GM12878 (cell line): ENCODE measurements at regions not wholly inside any gene's neighbourhood (a gene's known extent, or its start where the extent isn't known, plus 50 kb on each side); places are given as distances from the start of the nearest gene placed in this dataset.
A peak's percentile ranks its signal among the peaks of the same experiment; 100 is the strongest.

ENCODE experiments used
- ATAC-seq: fragments of 200-7000 bp; cut with Tn5 transposase; 3 replicates; pipeline ENCODE4 v1.9.1; 2020; ENCODE audit warnings: mild to moderate bottlenecking, moderate library complexity
- BruUV-seq: library from RNA; stranded (reverse); fragments of 400-500 nt; replicated peaks from 2 replicates; lab custom pipeline; 2021; lab: Mats Ljungman, UMichigan
- CTCF ChIA-PET: fragments of 300-600 bp; sonication (Branson Sonifier 250); formaldehyde crosslinking; extraction: SDS; loops from one replicate; lab custom pipeline; 2021; ENCODE audit warnings: inconsistent platforms; lab: Yijun Ruan, JAX
- POLR2A ChIA-PET: fragments of 350-600 bp; formaldehyde crosslinking; extraction: SDS; loops from one replicate; lab custom pipeline; 2021; ENCODE audit warnings: inconsistent platforms; lab: Charles Lee
- RAD21 ChIA-PET: fragments of 300-600 bp; sonication (Branson Sonifier 250); formaldehyde crosslinking; loops from one replicate; lab custom pipeline; 2023; ENCODE audit warnings: antibody characterized with exemption; ENCODE audit not compliant: unreplicated experiment; lab: Charles Lee
- SMC1A ChIA-PET: fragments of 300-600 bp; sonication (Branson Sonifier 250); formaldehyde crosslinking; loops from one replicate; lab custom pipeline; 2023; ENCODE audit not compliant: unreplicated experiment, uncharacterized antibody; lab: Charles Lee
- DNase-seq: peaks from one replicate; pipeline ENCODE4 v3.0.0-alpha.2; 2011; ENCODE audit warnings: low read depth, low spot score
- FAIRE-seq: peaks from 3 replicates; lab custom pipeline; 2011; peaks lifted over from hg19 to GRCh38; lab: Jason Lieb, UNC
- H2AFZ ChIP-seq: 2 replicates; pipeline ENCODE4 v1.6.0; 2011; ENCODE audit warnings: low read depth, low read length, control low read depth; ENCODE audit not compliant: control insufficient read depth
- H3K27ac ChIP-seq: 2 replicates; pipeline ENCODE4 v1.5.1; 2011; ENCODE audit warnings: control low read depth; ENCODE audit not compliant: control insufficient read depth, insufficient read depth
- H3K27me3 ChIP-seq, 2 experiments: replicated peaks in 1 of 2; 2 replicates each; pipeline versions ENCODE4 v1.6.0 to v1.6.1; 2011; ENCODE audit warnings: low read length in 1 of 2; ENCODE audit not compliant: control insufficient read depth in 2 of 2, insufficient read depth in 2 of 2
- H3K36me3 ChIP-seq, 2 experiments: 2 replicates each; pipeline ENCODE4 v1.5.1; 2011; ENCODE audit warnings: low read length in 1 of 2; ENCODE audit not compliant: control insufficient read depth in 2 of 2, insufficient read depth in 2 of 2
- H3K4me1 ChIP-seq: 2 replicates; pipeline ENCODE4 v1.6.1; 2011; ENCODE audit warnings: mild to moderate bottlenecking, low read length, moderate library complexity, mixed read lengths; ENCODE audit not compliant: control insufficient read depth, insufficient read depth
- H3K4me2 ChIP-seq: 2 replicates; pipeline ENCODE4 v1.6.0; 2011; ENCODE audit warnings: control low read depth; ENCODE audit not compliant: control insufficient read depth, insufficient read depth
- H3K4me3 ChIP-seq: fragments of 200-600 bp; sonication (generic); 2 replicates; pipeline ENCODE4 v1.5.1; 2016
- H3K79me2 ChIP-seq: 2 replicates; pipeline ENCODE4 v1.6.0; 2011; ENCODE audit warnings: low read length; ENCODE audit not compliant: control insufficient read depth, insufficient read depth
- H3K9ac ChIP-seq: 2 replicates; pipeline ENCODE4 v1.8.0; 2011; ENCODE audit warnings: low read length, control low read depth, mixed read lengths; ENCODE audit not compliant: control insufficient read depth, insufficient read depth
- H3K9me3 ChIP-seq: replicated peaks from 3 replicates; pipeline ENCODE4 v1.5.1; 2011; ENCODE audit warnings: mild to moderate bottlenecking, low read length; ENCODE audit not compliant: control insufficient read depth, insufficient read depth
- H4K20me1 ChIP-seq: 2 replicates; pipeline ENCODE4 v1.6.0; 2011; ENCODE audit not compliant: control insufficient read depth, insufficient read depth
- BACH1 ChIP-seq: fragments of 450-650 bp; IDR thresholded peaks from 2 replicates; pipeline ENCODE4 v1.6.1; 2017; ENCODE audit warnings: mild to moderate bottlenecking, borderline replicate concordance
- CEBPB ChIP-seq, 2 experiments: fragments of 150-350 bp in 1 of 2; IDR thresholded peaks; 2 replicates each; pipeline ENCODE4 v1.6.1; 2012 to 2014; ENCODE audit warnings: low read depth in 2 of 2, low read length in 2 of 2, borderline replicate concordance in 1 of 2, inconsistent platforms in 1 of 2
- CHD2 ChIP-seq: IDR thresholded peaks from 2 replicates; pipeline ENCODE4 v1.6.1; 2011; ENCODE audit warnings: low read depth, low read length, improper control_type of control experiment, borderline replicate concordance
- CHD4 ChIP-seq: fragments of 200-600 bp; sonication (generic); IDR thresholded peaks from 2 replicates; pipeline ENCODE4 v1.6.1; 2016; ENCODE audit warnings: mild to moderate bottlenecking
- CREM ChIP-seq: IDR thresholded peaks from 2 replicates; pipeline ENCODE4 v1.6.1; 2014; ENCODE audit warnings: antibody characterized with exemption, low read depth
- DPF2 ChIP-seq: fragments of 450-650 bp; IDR thresholded peaks from 2 replicates; pipeline ENCODE4 v1.6.1; 2017; ENCODE audit warnings: mild to moderate bottlenecking
- FOXM1 ChIP-seq: IDR thresholded peaks from 2 replicates; pipeline ENCODE4 v1.6.1; 2012; ENCODE audit warnings: low read depth, mild to moderate bottlenecking, inconsistent platforms, low read length, moderate library complexity
- HDAC6 ChIP-seq: fragments of 200-600 bp; sonication (generic); IDR thresholded peaks from one replicate; pipeline ENCODE4 v1.8.0; 2017; ENCODE audit warnings: antibody characterized with exemption; ENCODE audit not compliant: unreplicated experiment
- IKZF1 ChIP-seq: fragments of 450-650 bp; conservative IDR thresholded peaks from 2 replicates; pipeline ENCODE4 v1.6.1; 2017; ENCODE audit warnings: antibody characterized with exemption, mild to moderate bottlenecking
- KDM1A ChIP-seq: fragments of 200-600 bp; sonication (generic); IDR thresholded peaks from 2 replicates; pipeline ENCODE4 v1.6.1; 2016; ENCODE audit warnings: borderline replicate concordance
- MYC ChIP-seq: IDR thresholded peaks from 2 replicates; pipeline ENCODE4 v1.6.1; 2011; ENCODE audit warnings: mild to moderate bottlenecking, low read length, moderate library complexity, inconsistent platforms; ENCODE audit not compliant: insufficient read depth, insufficient replicate concordance, insufficient read length, severe bottlenecking
- PAX8 ChIP-seq: fragments of 450-650 bp; IDR thresholded peaks from 2 replicates; pipeline ENCODE4 v1.6.1; 2017; ENCODE audit warnings: mild to moderate bottlenecking, moderate library complexity
- POLR2AphosphoS5 ChIP-seq: IDR thresholded peaks from 2 replicates; pipeline ENCODE4 v1.6.1; 2011; ENCODE audit warnings: mild to moderate bottlenecking, low read length, inconsistent platforms
- TCF7 ChIP-seq: IDR thresholded peaks from 2 replicates; pipeline ENCODE4 v1.6.1; 2014; ENCODE audit warnings: antibody characterized with exemption, borderline replicate concordance
- ZSCAN29 ChIP-seq: fragments of 450-650 bp; IDR thresholded peaks from 2 replicates; pipeline ENCODE4 v1.6.1; 2017; ENCODE audit warnings: mild to moderate bottlenecking, moderate library complexity
- WGBS: methylation state at CpG from one replicate; pipeline ENCODE4 v1.1.6; 2016; ENCODE audit warnings: low lambda C conversion rate; ENCODE audit not compliant: insufficient replicate concordance, insufficient coverage; ENCODE audit errors: missing lambda C conversion rate; 5-methylcytosine and 5-hydroxymethylcytosine counted together
- in situ Hi-C: fragments of 300-500 bp; cut with MboI; formaldehyde crosslinking; loops from 9 replicates; pipeline ENCODE4 v1.14.3; 2018; ENCODE audit warnings: mixed read lengths
- intact Hi-C: fragments of 100-400 bp; cut with micrococcal nuclease; formaldehyde crosslinking; loops from one replicate; pipeline ENCODE4 v1.14.2; 2022; ENCODE audit not compliant: unreplicated experiment
- TF ChIP-seq, protein P1 (sequence below): IDR thresholded peaks from 2 replicates; pipeline ENCODE4 v1.6.1; 2011; ENCODE audit warnings: borderline replicate concordance, low read depth, mild to moderate bottlenecking, moderate library complexity, low read length; ENCODE audit not compliant: insufficient read depth, poor library complexity, severe bottlenecking

DNA sequence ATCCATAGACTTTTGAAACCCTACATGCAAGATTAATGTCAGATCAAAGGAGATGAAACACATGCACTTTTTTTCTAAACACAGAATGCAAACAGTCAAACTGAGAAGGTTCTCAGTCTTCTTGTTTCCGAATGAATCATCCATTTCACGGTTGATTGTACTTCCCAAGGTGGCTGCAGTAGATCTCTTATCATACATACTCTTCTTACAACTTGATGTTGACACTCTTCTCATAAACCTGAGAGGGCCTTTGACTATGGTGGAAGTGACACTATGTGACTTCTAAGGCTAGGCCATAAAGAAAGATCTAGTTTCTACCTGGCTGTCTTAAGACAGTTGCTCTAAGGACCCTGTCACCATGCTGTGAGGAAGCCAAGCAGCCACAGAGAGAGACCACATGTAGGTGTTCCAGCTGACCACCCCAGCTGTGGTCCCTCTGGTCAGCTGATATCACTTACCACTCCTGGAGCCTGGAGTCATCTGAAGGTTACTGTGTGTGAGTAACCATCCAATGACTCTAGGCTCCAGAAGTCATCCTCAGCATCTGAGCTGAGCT lies 67.2 kb upstream of the HMGA2 start (continued):
- TF ChIP-seq MYC (no peak), CREM (peak; percentile 83), CEBPB (IDR thresholded peaks at IDR 0.05; ENCODE audit: borderline replicate concordance in 1 of 2, low read depth in 2 of 2, low read length in 2 of 2) (peak in 1 of 2 experiments; percentile 92; a peak in 1 of 4 replicates)

DNA sequence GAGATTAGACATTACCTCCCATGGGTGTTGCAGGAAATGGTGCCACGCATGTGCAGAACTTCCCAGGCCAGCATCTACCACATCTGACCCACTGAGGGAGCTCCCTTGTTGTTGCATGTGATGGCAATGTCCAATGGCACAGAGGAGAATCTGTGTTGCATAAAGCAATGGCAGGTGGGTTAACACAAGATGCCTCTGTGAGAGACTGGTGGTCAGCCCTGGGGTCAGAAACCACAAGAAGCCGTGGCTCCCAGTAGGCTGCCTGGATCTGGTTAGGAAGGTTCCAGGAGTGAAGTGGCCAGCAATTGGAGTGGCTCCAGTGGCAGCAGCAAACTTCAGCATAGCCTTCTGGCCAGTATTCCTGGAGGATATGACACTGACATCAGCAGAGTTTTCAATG lies 65.9 kb upstream of the HMGA2 start:
- RAD21 ChIA-PET, result no interaction called here
- intact Hi-C loops, result no loop called here
- no peak overlapping the region for H3K4me3 ChIP-seq
- CTCF ChIA-PET, result no interaction called here
- no peak overlapping the region for H3K27ac ChIP-seq
- H3K27me3 ChIP-seq, result no peaks in the 10 kb centered on the region; a peak in 1 of 4 replicates
- no peaks in the 10 kb centered on the region for H4K20me1 ChIP-seq
- no peak for ATAC-seq
- no peaks in the 10 kb centered on the region for H3K79me2 ChIP-seq
- SMC1A ChIA-PET, result no interaction called here
- TF ChIP-seq PAX8 (no peak), HDAC6 (no peak), KDM1A (no peak)
- H3K4me2 ChIP-seq, result no peak overlapping the region
- BruUV-seq, result no TSS peak
- H3K9me3 ChIP-seq, result peaks cover 2% of the 10 kb centered on the region
- no peak for DNase-seq
- FAIRE-seq, result no peak
- H2AFZ ChIP-seq, result no peak overlapping the region
- 21% methylated on average over 2 of the region's 2 CpGs for WGBS
- H3K4me1 ChIP-seq, result peaks cover 24% of the 10 kb centered on the region
- POLR2A ChIA-PET, result no interaction called here
- H3K36me3 ChIP-seq, result no peaks in the 10 kb centered on the region
- H3K9ac ChIP-seq, result no peak overlapping the region
- in situ Hi-C loops, result loop anchor here (10.0 kb wide), 1 partner anchor 316 kb away; no protein-coding TSS in a partner anchor

DNA sequence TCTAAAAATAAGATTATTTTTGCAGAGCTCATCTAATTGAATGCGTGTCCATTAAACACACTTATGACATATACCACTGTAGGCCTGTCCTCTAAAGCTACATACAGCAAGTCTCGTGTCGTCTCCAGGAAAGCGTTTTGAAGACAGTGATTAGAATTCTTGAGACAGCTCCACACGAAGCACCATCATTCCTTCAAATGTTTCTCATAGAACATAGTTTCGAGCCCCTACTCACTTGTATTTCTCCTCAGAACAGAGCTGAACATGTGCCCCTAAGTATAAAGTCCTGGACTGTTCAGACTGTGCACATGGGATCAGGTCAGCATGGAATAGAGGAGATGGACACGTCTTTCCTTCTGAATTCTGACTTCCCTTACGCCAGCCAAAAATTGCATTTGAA lies 64.5 kb upstream of the HMGA2 start:
- POLR2A ChIA-PET, result no interaction called here
- TF ChIP-seq BACH1 (no peak), CHD4 (no peak), FOXM1 (no peak), POLR2AphosphoS5 (no peak), IKZF1 (no peak), TCF7 (no peak), DPF2 (no peak), CHD2 (no peak), ZSCAN29 (no peak)
- TF ChIP-seq, protein P1, sequence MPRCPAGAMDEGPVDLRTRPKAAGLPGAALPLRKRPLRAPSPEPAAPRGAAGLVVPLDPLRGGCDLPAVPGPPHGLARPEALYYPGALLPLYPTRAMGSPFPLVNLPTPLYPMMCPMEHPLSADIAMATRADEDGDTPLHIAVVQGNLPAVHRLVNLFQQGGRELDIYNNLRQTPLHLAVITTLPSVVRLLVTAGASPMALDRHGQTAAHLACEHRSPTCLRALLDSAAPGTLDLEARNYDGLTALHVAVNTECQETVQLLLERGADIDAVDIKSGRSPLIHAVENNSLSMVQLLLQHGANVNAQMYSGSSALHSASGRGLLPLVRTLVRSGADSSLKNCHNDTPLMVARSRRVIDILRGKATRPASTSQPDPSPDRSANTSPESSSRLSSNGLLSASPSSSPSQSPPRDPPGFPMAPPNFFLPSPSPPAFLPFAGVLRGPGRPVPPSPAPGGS, result no peak
- Histone ChIP-seq H2AFZ (no peak overlapping the region), H3K4me3 (no peak overlapping the region), H4K20me1 (no peaks in the 10 kb centered on the region), H3K9ac (no peak overlapping the region), H3K4me1 (peaks cover 24% of the 10 kb centered on the region), H3K27ac (no peak overlapping the region), H3K79me2 (no peaks in the 10 kb centered on the region), H3K36me3 (no peaks in the 10 kb centered on the region), H3K27me3 (no peaks in the 10 kb centered on the region; a peak in 1 of 4 replicates), H3K9me3 (peaks cover 2% of the 10 kb centered on the region), H3K4me2 (no peak overlapping the region)
- DNase-seq (no peak), FAIRE-seq (no peak), ATAC-seq (no peak)
- intact Hi-C loops (no loop called here), in situ Hi-C loops (loop anchor here (10.0 kb wide), 1 partner anchor 315 kb away; no protein-coding TSS in a partner anchor)
- BruUV-seq, result no TSS peak
- RAD21 ChIA-PET, result no interaction called here
- WGBS, result 32% methylated on average over 8 of the region's 8 CpGs
- SMC1A ChIA-PET, result no interaction called here
- CTCF ChIA-PET, result no interaction called here
